GM19452 (cell line): ENCODE measurements at regions not wholly inside any gene's neighbourhood (a gene's known extent, or its start where the extent isn't known, plus 50 kb on each side); places are given as distances from the start of the nearest gene placed in this dataset.

Source experiments
- ATAC-seq: cut with Tn5 transposase; IDR thresholded peaks from one replicate; pipeline ENCODE4 v1.9.1; 2021; ENCODE audit not compliant: unreplicated experiment

DNA sequence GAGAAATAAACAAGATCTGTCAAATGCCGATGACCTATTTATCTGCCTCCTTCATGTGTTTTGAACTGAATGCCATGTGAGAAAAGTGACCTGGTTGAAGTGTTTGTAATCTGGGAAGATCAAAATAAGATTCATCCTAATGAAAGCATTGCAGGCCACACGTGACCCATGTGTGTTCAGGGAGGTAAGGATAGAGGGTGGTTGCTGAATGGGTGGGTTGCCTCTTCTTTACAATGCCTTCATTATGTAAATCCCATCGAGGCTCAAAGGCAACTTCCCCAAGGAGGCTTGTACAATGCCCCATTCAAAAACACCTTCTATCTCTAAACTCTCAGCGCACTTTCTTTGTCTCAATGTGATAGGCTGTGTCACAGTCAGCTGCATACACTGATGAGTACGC, 273.1 kb downstream of the LRATD1 start:
- no peak for ATAC-seq

DNA sequence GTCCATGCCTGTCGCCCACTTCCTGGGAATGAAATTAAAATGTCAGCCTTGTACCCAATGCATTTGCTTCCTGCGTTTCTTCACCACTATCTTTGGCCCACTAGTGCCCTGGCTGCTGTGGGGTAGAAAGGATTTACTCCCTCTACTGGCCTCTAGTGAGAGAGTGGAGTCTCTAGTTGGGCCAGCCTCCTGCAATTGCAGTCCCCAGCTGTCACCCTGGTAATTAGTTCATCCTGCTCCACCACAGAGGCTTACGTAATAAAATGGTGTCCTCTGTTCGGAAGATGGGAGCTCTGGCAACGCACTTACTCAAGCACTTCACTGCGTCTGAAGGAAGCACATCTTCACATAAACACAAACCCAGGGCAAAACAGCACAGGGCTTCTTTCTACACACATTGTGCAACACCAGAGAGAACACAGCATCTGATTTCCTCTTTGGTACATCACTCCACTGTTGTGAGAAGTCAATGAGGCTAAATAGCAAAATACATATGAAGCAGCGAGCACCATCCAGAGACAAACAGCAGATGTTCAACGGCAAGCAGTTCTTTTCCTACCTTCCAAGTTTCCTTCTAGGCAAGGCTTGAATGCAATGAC, 274.6 kb downstream of the LRATD1 start:
- ATAC-seq: no peak

DNA sequence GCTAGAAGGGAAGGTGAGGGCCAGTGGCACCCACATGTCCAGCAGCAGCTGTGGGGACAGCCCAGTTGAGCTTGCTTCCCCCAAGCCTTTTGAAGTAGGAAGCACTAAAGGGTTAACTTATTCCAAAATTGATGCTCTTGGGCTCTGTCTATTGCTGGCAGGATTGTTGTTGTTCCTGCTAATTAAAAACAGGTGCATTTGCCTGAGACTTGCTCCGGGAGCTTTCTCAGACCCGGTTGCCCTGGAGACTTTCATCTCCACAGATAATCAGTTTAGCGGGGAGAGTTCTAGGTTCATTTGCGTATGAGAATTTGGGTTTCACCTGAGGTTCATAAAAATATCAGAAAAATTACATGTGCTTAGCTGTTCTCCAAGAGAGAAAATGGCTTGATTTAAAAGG, 277.3 kb downstream of the LRATD1 start:
- ATAC-seq: no peak

DNA sequence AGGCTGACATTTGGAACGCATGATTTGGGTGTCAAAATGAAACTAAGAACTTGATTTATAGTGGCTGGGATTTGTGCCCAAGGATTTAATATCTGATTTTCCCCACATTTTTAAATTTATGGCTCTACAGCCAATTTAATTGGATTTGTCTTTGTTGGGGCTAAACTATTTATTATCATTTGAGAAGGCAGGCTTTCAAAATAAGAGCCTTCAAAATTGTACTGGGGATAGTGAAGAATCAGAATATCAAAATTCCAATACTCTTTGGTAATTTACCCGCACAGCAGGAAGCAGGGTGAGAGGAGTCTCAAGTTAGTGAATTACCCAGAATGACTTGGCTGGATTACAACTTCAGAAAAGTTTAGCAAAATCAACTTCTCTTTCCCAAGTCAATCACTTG, 278.1 kb downstream of the LRATD1 start:
- no peak for ATAC-seq

DNA sequence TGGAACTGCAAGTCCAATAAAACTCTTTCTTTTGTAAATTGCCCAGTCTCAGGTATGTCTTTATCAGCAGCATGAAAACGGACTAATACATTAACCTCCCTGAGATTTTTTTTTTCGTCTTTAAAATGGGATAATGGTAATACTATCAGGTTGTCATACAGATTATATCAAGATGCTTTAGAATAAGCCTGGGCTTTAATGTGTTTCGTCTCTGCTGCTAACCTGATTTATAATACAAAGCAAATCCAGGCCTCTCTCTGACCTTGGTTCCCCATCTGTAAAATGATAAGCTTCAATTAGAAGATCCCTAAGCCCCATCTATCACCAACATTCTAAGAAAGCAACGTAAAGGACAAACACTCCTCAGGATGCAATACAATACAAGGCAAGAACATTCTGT, 283.5 kb downstream of the LRATD1 start:
- no peak for ATAC-seq

DNA sequence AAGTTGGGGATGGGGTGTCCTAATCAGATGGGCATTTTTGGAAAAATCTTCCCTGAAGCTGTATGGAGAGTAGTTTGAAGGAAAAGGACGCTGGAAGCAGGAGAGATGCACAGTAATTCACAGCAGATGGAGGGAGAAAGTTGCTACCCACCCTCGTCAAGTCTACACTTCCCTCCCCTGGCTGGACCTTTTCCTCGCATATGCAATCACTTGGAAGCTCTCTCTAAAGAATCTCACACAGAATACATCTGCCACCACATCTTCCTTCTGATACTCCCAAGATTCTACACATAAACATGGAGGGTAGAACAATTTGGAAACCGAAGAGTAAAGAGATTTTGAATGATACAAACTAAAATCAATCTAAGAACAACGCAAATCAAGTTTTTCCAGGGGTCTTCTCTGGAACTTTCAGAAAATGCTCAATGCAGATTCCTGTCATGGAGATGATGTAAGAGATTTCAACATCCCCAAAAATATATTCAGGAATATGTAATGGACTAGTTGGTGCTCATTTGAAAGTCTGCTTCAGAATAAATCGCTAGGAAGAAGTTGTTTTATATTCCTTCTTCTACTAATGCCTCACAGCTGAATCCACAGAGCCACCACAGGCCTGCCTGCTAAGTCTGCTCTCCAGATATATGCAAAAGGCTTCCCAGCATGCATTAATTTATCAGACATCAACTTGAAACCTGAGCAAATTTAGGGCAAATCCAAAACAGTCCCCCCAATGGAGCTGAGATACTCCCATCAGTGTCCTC, 291.5 kb downstream of the LRATD1 start:
- ATAC-seq: no peak

DNA sequence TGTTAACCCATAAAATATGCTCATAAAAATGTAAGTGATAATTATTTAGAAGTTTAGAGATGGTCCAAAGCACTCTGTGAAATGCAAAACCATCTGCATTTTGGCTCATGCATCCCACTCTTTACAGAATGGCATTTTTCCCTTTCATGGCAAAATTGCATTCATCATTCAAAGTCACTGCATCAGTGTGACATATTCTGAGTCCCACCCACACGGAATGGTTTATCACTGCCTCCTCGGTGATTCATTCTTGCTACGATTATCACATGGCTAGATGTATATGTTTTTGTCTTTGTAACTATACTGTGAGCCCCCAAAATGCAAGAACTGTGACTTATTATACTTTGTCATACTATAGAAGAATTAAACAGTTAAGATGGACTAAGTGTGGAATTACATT, 293.0 kb downstream of the LRATD1 start:
- no peak for ATAC-seq

DNA sequence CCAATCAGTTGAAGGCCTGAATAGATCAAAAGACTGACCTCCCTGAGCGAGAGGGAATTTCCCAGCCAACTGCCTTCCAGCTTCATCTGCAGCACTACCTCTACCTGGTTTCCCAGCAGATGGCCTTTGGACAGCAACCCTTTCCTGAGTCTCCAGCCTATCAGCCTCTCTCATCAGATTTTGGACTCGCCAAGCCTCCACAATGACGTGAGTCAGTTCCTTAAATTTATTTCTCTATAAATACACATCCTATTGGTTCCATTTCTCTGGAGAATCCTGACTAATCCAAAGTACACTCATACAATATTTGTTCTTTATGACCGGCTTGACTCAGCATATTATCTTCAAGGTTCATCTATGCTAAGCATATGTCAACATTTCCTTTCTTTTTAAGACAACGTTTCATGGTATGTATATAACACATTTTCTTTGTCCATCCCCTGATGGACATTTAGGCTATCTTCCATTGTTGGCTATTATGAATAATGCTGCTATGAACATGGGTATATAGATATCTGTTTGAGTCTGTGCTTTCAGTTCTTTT, 294.6 kb downstream of the LRATD1 start:
- ATAC-seq: no peak

DNA sequence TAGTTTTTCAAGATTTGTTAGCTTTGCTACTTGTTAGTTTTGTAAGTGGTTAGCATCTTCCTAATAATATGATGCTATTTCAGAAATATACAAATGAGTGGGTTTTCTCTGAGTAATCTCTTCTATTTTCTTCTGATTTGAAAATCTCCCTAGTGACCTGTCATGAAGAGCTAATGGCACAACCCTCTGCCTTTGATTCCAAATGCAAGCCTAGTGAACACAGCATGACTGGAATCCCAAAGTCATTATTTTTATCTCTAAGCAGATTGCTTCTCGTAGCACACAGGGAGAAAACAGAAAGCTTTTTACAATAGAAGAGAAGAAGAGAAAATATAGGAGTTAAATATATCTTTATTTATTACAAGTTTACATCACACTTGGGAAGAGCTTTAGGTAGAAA, 295.5 kb downstream of the LRATD1 start:
- no peak for ATAC-seq

DNA sequence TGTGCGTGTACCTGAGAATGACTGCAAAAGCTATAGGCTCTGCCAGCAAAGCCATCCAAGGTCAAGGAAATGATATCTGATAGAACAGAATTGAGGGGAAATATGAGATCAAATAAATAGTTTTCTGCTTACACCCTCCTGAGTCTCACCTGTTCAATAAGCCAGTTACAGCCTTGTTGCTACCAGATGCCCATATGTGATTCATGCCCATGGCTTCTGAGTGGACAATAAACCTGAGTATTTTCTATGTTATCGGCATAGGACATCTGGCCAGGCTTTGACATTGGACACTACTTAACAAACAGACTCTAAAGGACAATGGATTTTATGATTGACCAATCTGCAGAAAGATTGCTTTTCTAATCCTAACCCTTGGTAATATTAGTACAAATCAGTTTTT, 297.9 kb downstream of the LRATD1 start:
- no peak for ATAC-seq

DNA sequence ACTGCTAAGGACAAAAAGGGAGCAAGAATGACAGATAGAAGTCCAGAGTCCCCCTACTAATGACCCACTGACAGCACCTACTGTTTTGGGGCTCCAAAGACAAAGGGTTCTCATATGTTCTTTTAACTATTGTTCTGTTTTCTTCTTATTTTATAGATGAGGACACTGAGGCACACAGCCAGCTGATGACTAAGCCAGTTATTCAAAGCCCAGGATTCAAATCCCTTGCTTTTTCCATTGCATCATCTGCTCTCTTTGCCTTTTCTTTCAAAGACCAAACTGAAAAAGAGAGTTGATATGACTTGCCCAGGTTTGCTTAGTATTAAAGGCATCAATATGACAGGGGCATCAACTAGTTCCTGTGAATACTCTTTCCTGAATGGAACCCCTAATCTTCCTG, 299.8 kb downstream of the LRATD1 start:
- ATAC-seq: no peak

DNA sequence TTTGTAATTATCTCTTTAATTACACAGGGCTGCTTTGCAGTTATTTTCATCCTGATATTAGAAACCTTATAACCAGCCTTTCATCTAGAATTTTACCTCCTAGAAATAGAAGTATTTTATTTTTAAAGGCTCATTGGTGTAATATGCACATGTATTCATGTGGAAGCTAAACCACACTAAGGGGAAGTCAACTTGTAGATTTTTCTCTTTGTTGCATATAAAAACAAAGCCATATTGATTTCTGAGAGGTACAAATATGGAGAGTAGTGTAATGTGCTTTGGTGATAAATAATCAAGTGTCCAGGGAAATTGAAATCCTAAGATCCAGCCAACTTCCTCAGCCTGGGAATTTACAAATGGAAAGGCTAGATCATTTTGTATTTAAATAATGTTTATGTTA, 301.2 kb downstream of the LRATD1 start:
- no peak for ATAC-seq

DNA sequence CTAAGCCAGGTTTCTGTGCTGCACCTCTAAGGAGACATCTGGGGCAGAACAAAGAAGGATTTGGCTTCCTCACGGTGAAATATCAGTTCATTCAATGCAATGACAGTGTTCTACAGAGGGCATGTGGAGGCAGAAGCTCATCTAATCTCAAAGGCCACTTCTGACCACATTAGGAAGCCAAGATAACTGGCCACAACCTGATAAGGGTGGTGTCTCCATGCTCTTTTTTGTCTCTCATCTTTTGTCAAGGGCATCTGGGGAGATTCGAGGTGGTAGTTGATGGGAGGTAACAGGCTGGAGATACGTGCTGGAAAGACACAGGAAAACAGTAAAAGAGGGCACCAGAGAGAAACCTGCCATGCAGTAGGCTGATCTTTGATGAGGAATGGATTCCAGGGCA, 303.9 kb downstream of the LRATD1 start:
- ATAC-seq: no peak

DNA sequence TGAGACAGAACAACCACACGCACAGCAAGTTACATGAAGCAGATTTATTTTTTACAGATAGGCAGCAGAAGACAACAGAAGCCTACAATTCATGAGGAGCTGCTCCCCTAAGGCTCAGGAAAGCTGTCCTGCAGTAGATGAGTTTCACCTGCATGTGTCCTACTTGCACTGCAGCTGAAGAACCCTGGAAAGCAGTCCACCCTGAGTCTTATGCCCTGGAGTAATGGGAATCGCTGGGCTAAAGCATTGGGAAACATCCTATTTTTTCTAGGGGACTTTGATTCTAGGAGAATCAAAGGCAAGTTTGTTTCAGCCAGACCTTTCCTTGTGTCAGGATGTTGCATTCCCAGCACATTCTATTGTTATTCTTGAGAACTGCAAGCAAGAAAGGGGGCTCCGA, 304.8 kb downstream of the LRATD1 start:
- no peak for ATAC-seq

DNA sequence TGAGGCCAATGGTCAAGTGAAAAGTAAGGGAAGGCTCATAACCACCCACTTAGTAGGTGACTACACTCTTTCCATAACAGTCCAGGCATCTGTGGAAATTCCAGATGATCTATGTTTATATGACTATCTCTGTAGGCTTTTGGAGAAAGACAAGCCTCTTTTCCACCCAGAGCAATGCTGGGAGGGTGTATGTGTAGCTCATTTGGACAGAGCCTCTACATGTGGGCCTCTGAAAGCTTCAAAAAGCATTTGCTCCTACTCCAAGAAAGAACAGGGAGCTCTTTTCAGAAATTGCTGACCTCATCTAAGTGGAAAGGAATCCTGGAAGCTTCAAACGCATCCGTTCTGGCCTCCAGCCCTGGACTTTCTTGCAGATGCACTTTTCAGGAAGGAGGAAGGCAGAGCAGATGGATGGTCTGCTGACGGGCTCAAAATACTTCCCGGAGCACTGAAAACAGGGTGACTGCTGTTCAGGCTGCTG, 308.7 kb downstream of the LRATD1 start:
- no peak for ATAC-seq

DNA sequence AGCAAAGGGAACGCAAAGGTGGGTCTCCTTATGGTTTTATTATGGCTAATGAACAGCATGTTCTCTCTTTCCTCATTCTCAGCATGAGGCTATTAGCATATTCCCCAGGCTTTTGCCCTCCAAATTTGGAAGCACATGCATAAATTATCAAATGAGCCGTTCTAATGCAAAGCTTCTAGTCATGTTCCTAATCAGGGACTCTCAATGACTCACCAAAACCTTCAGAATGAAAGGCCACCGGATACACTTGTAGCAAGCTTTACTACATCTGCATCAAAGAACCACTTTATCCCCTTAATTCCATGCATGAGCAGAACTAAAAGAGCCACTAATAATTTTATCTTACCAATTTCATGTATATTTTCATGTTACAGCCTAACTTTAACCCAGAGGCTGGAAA, 310.5 kb downstream of the LRATD1 start:
- no peak for ATAC-seq

DNA sequence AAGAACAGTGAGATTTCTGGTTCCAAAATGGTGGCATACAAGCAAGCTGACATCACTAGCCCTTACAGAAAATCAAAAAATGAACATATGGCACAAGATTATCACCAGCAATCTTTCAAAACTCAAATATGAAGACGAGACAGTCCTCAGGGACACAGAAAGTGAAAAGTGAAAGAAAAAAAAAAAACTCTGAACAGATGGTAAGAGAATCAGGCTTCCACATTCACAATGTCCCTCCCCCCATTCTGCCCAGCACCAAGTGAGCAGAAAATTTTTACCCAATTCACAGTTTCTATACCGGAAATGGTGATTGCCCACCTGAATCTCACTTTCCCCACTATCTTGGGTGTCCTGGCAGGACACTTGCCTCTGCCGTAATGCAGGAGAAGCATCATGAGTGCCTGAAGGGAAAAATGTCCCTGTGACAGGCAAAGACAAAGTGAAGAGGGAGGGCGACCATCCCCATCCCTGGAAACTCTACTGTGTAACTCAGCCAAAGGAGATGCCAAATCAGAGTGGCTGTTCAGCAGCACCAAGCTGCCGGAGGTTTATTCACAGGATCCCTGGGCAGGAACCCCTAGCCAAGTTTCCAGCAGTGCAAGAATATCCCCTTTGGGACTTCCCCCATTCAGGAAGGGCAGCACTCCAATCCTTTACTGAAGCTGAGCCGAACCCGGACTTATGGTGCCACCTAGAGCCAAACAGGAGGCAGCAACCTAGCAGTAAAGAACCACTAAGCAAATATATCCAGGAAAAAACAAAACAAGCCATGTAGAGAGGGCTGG, 312.2 kb downstream of the LRATD1 start:
- ATAC-seq: peak; percentile 68

DNA sequence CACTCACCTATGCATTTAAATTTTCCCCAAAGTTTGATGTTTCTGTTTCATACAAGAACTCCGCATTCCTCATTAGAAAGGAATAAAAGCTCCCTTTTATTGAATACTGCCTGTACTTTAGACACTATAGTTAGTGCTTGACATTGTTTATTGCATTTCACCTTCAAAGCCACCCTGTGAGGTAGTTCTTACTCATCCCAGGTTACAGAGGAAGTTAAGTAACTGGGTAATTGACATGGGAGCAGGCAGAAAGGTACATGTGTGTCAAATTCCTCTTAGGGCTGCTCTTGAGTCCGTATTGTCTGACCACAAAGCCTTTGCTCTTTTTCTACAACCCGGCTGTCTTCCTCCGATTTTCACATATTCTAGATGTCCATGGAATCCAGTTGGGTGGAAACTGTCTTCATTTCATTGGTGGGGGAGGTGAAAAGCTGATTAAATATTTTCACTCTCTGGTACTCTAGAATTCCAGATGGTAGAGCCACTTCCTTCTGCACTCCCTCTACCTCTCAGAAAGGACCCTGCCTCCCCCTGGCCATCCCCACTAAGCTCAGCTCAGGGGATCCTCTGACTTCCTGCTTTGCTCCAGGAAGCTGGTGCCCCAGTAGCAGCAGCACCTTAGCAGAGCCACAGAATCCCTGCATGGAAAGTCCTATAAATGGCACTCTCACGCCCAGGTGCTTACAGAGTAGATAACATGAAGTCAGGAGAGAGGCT, 319.2 kb downstream of the LRATD1 start:
- ATAC-seq: no peak

DNA sequence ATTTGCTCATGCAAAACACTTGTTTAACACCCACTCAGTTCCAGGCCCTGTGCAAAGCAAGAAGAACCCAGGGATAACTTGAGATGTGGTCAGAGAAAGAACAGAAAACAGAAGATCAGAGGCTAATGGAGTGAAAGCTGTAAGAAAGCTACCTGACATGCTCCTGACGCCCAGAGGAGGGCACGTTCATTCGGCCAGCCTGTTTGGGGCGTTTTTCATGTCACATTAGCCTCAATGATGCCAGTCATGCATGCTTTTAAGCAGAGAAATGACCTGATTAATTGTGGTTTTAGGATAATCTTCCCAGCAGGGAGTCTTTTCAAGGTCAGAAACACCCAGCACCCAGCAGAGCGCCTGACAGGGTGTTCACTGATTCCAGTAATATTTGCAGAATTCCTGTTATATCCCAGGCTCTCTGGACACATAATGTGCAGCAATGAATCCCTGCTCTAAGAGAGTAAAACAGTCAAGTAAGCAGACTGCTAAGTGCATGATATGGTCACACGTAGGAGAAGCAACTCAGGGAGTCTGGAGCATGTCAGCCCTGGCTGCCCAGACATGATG, 320.0 kb downstream of the LRATD1 start:
- no peak for ATAC-seq

DNA sequence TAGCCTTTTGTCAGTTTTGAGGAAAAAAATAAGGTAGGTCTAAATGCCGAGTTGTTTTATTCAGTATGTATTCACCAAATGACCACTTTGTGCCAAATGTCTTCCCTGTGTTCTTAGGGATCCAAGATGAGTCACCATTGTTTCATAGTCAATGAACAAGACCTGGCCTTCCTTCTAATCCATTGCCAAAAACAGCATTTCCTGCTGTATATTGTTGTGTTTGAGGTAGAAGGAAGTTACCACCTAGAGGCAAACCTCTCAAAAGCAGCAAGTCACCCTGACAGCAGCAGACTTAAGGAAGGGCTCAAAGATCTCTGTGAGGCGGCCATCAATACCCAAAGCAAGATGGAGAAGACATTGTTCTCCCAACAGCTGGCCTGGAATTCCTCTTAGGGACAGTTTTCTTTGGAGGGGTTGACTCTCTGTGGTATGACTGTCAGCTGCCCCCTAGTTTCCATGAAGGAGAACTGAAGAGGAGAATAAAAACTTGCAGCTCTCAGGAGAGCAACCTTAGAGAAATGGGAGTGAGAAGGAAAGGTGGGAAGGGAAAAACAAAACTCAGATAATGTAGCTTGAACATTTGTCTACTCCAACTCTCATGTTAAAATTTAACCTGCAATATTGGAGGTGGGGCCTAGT, 328.3 kb downstream of the LRATD1 start:
- no peak for ATAC-seq
